Right kidney (tissue), 1 donor: ENCODE measurements at regions not wholly inside any gene's neighbourhood (a gene's known extent, or its start where the extent isn't known, plus 50 kb on each side); places are given as distances from the start of the nearest gene placed in this dataset.
A peak's percentile ranks its signal among the peaks of the same experiment; 100 is the strongest.
"Not testable (repeated sequence)": the region's sequence is repeated elsewhere in the genome, so short reads cannot be mapped to it uniquely, and the experiment has no call there.

ENCODE experiments used
- DNase-seq: peaks from one replicate; pipeline ENCODE4 v3.0.0-alpha.2; 2016

GRCh38 chr9:96131825-96132224 is 170.2 kb downstream of the HSD17B3 start:
- DNase-seq: no peak

- no peak for DNase-seq
Measured at GRCh38 chr9:96130970-96131369, 171.0 kb downstream of the HSD17B3 start.

GRCh38 chr9:96129747-96130146 is 172.2 kb downstream of the HSD17B3 start:
- DNase-seq: no peak

GRCh38 chr9:96128880-96129279 is 173.1 kb downstream of the HSD17B3 start:
- DNase-seq: no peak

GRCh38 chr9:96126321-96126881 is 175.6 kb downstream of the HSD17B3 start:
- peak; percentile 52 for DNase-seq

GRCh38 chr9:96125624-96126023 is 176.4 kb downstream of the HSD17B3 start:
- no peak for DNase-seq

- DNase-seq: no peak
Measured at GRCh38 chr9:96122751-96123150, 179.2 kb downstream of the HSD17B3 start.

GRCh38 chr9:96122282-96122681 is 179.7 kb downstream of the HSD17B3 start:
- no peak for DNase-seq

- no peak for DNase-seq
Measured at GRCh38 chr9:96121136-96121535, 180.8 kb downstream of the HSD17B3 start.

- no peak for DNase-seq
Measured at GRCh38 chr9:96117398-96118080, 184.4 kb downstream of the HSD17B3 start.

GRCh38 chr9:96116275-96117064 is 185.5 kb downstream of the HSD17B3 start:
- DNase-seq: peak; percentile 38

GRCh38 chr9:96115836-96116235 is 186.1 kb downstream of the HSD17B3 start:
- DNase-seq: no peak

GRCh38 chr9:96113032-96113431 is 188.9 kb downstream of the HSD17B3 start:
- no peak for DNase-seq

- DNase-seq: no peak
Measured at GRCh38 chr9:96109680-96110351, 192.2 kb downstream of the HSD17B3 start.

GRCh38 chr9:96108691-96109380 is 193.1 kb downstream of the HSD17B3 start:
- no peak for DNase-seq

- no peak for DNase-seq
Measured at GRCh38 chr9:96107436-96107835, 194.5 kb downstream of the HSD17B3 start.

- no peak for DNase-seq
Measured at GRCh38 chr9:96100385-96101300, 201.3 kb downstream of the HSD17B3 start.

- not testable (repeated sequence) for DNase-seq
Measured at GRCh38 chr9:96090630-96091029, 211.3 kb downstream of the HSD17B3 start.

GRCh38 chr9:96089452-96090085 is 212.4 kb downstream of the HSD17B3 start:
- DNase-seq: no peak

- DNase-seq: no peak
Measured at GRCh38 chr9:96088510-96088909, 213.0 kb downstream of the ERCC6L2 start.
